Liver (tissue), 8 donors: ENCODE measurements at regions not wholly inside any gene's neighbourhood (a gene's known extent, or its start where the extent isn't known, plus 50 kb on each side); places are given as distances from the start of the nearest gene placed in this dataset.

Experiments used
- DNase-seq: peaks from one replicate; pipeline ENCODE4 v3.0.0-alpha.2; 2017; ENCODE audit warnings: low spot score
- H3K27ac ChIP-seq, 2 donors: one replicate each; pipeline ENCODE4 v1.7.0; 2013; ENCODE audit warnings: inconsistent platforms in 2 of 2, low read length in 2 of 2, control low read depth in 1 of 2, low read depth in 1 of 2, mild to moderate bottlenecking in 1 of 2
- H3K27me3 ChIP-seq, 4 donors: one replicate each; pipeline versions ENCODE4 v1.6.1 to v1.7.0; 2013; ENCODE audit warnings: low read length in 3 of 4, inconsistent platforms in 1 of 4, mild to moderate bottlenecking in 1 of 4, moderate library complexity in 1 of 4; ENCODE audit not compliant: control insufficient read depth in 4 of 4, insufficient read depth in 4 of 4
- H3K36me3 ChIP-seq, 4 donors: one replicate each; pipeline versions ENCODE4 v1.6.1 to v1.7.0; 2013; ENCODE audit warnings: low read length in 3 of 4, mild to moderate bottlenecking in 3 of 4, low read depth in 1 of 4, moderate library complexity in 1 of 4; ENCODE audit not compliant: control insufficient read depth in 4 of 4, insufficient read depth in 3 of 4
- H3K4me1 ChIP-seq, 4 donors: one replicate each; pipeline versions ENCODE4 v1.6.1 to v1.7.0; 2013; ENCODE audit warnings: low read length in 3 of 4, mild to moderate bottlenecking in 3 of 4, moderate library complexity in 1 of 4; ENCODE audit not compliant: control insufficient read depth in 4 of 4, insufficient read depth in 4 of 4
- H3K4me3 ChIP-seq, 3 donors: one replicate each; pipeline versions ENCODE4 v1.6.1 to v1.7.0; 2013; ENCODE audit warnings: low read length in 3 of 3, control low read depth in 1 of 3, low read depth in 1 of 3, mild to moderate bottlenecking in 1 of 3
- H3K9ac ChIP-seq, 2 donors: one replicate each; pipeline ENCODE4 v1.7.0; 2013; ENCODE audit warnings: low read length in 2 of 2, mild to moderate bottlenecking in 2 of 2, moderate library complexity in 2 of 2, control low read depth in 1 of 2, low read depth in 1 of 2
- H3K9me3 ChIP-seq, 4 donors: one replicate each; pipeline versions ENCODE4 v1.6.1 to v1.7.0; 2013; ENCODE audit warnings: low read length in 3 of 4; ENCODE audit not compliant: control insufficient read depth in 4 of 4
- ATF3 ChIP-seq: IDR thresholded peaks from 2 replicates; pipeline ENCODE4 v1.6.1; 2016; ENCODE audit warnings: antibody characterized with exemption
- EGR1 ChIP-seq, 2 donors: IDR thresholded peaks; 2 replicates each; pipeline ENCODE4 v1.6.1; 2016 to 2018; ENCODE audit warnings: antibody characterized with exemption in 2 of 2, low read depth in 2 of 2
- FOXA1 ChIP-seq: IDR thresholded peaks from 2 replicates; pipeline ENCODE4 v1.6.1; 2016; ENCODE audit warnings: antibody characterized with exemption
- FOXA2 ChIP-seq: IDR thresholded peaks from 2 replicates; pipeline ENCODE4 v1.6.1; 2016; ENCODE audit warnings: antibody characterized with exemption
- GABPA ChIP-seq, 2 donors: IDR thresholded peaks in 1 of 2; conservative IDR thresholded peaks in 1 of 2; 2 replicates each; pipeline ENCODE4 v1.6.1; 2016; ENCODE audit warnings: antibody characterized with exemption in 2 of 2, mild to moderate bottlenecking in 1 of 2, moderate library complexity in 1 of 2
- JUND ChIP-seq, 2 donors: IDR thresholded peaks; 2 replicates each; pipeline ENCODE4 v1.6.1; 2016; ENCODE audit warnings: antibody characterized with exemption in 2 of 2
- NR2F2 ChIP-seq: IDR thresholded peaks from 2 replicates; pipeline ENCODE4 v1.6.1; 2016; ENCODE audit warnings: antibody characterized with exemption
- RAD21 ChIP-seq, 2 donors: IDR thresholded peaks; 2 replicates each; pipeline ENCODE4 v1.6.1; 2016; ENCODE audit warnings: antibody characterized with exemption in 2 of 2, mild to moderate bottlenecking in 2 of 2
- REST ChIP-seq: IDR thresholded peaks from 2 replicates; pipeline ENCODE4 v1.6.1; 2016; ENCODE audit warnings: antibody characterized with exemption, mild to moderate bottlenecking
- RXRA ChIP-seq, 2 donors: IDR thresholded peaks; 2 replicates each; pipeline ENCODE4 v1.6.1; 2017 to 2018; ENCODE audit warnings: antibody characterized with exemption in 2 of 2, mild to moderate bottlenecking in 1 of 2
- TAF1 ChIP-seq: conservative IDR thresholded peaks from 2 replicates; pipeline ENCODE4 v1.6.1; 2016; ENCODE audit warnings: antibody characterized with exemption, mild to moderate bottlenecking
- YY1 ChIP-seq: IDR thresholded peaks from 2 replicates; pipeline ENCODE4 v1.6.1; 2016; ENCODE audit warnings: antibody characterized with exemption, mild to moderate bottlenecking
- ZBTB33 ChIP-seq: IDR thresholded peaks from 2 replicates; pipeline ENCODE4 v1.6.1; 2016; ENCODE audit warnings: antibody characterized with exemption
- WGBS: extraction: QIAGEN DNeasy Blood & Tissue Kit; methylation state at CpG from one replicate; pipeline ENCODE4 v1.1.7; 2013; 5-methylcytosine and 5-hydroxymethylcytosine counted together
- TF ChIP-seq, protein P1 (sequence below): IDR thresholded peaks from 2 replicates; pipeline ENCODE4 v1.6.1; 2016; ENCODE audit warnings: antibody characterized with exemption
- TF ChIP-seq, protein P2 (sequence below): fragments of 150-350 bp; IDR thresholded peaks from 2 replicates; pipeline ENCODE4 v1.5.1; 2017; ENCODE audit warnings: improper control_type of control experiment, low read depth, low read length; ENCODE audit not compliant: missing input control
- donor health status: healthy.
- donor health status: healthy.
- donor health status: healthy.
- donor health status: healthy.
- donor health status: healthy.

- H3K9ac ChIP-seq: no peak overlapping the region
- H3K9me3 ChIP-seq: no peaks in the 10 kb centered on the region
- H3K4me1 ChIP-seq: no peaks in the 10 kb centered on the region
- H3K4me3 ChIP-seq: no peak overlapping the region
- H3K27ac ChIP-seq: no peak overlapping the region
- H3K27me3 ChIP-seq: no peaks in the 10 kb centered on the region
- 75% methylated on average over 4 of the region's 4 CpGs for WGBS
- no peak for DNase-seq
- TF ChIP-seq, protein P1, sequence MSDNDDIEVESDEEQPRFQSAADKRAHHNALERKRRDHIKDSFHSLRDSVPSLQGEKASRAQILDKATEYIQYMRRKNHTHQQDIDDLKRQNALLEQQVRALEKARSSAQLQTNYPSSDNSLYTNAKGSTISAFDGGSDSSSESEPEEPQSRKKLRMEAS: no peak
- TF ChIP-seq TAF1 (no peak), JUND (IDR thresholded peaks at IDR 0.05) (no peak)
- no peaks in the 10 kb centered on the region for H3K36me3 ChIP-seq
Measured at GRCh38 chrX:69362856-69363255, 141.3 kb upstream of the NALF2 start.

DNA sequence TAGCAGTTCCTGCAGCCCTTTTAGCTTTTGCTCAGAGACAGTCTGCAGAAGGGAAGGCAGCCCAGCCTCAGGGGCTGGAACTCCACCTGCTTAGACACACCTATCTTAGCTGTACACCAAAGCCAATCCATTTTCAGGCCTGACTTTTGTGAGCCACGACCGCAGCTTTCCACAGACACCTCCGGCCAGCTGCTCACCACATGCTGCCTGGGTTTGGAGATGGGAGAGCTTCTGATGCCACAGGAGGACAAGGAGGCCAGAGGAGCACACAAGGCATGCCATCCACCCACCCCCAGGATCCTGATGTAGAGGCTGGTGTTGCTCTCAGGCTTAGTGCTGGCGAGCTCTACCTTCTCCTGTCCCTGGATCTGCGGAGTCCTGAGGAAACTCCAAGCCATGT lies 141.8 kb upstream of the NALF2 start:
- H3K27me3 ChIP-seq: peaks cover 0 to 2% (median 0%) of the 10 kb centered on the region in 4 donors
- H3K9me3 ChIP-seq: no peaks in the 10 kb centered on the region
- H3K9ac ChIP-seq: no peak overlapping the region
- 94% methylated on average over 5 of the region's 5 CpGs for WGBS
- H3K4me1 ChIP-seq: no peaks in the 10 kb centered on the region
- DNase-seq: no peak
- H3K36me3 ChIP-seq: no peaks in the 10 kb centered on the region
- H3K4me3 ChIP-seq: no peak overlapping the region
- H3K27ac ChIP-seq: no peak overlapping the region
- no peak for TF ChIP-seq RAD21 (IDR thresholded peaks at IDR 0.05)
- TF ChIP-seq FOXA1: no peak
- no peak for TF ChIP-seq NR2F2
- TF ChIP-seq, protein P1: no peak
- TF ChIP-seq RXRA (IDR thresholded peaks at IDR 0.05): no peak
- TF ChIP-seq EGR1 (IDR thresholded peaks at IDR 0.05; ENCODE audit: low read depth in 2 of 2): no peak
- TF ChIP-seq YY1: no peak
- TF ChIP-seq ATF3: no peak
- TF ChIP-seq, protein P2, sequence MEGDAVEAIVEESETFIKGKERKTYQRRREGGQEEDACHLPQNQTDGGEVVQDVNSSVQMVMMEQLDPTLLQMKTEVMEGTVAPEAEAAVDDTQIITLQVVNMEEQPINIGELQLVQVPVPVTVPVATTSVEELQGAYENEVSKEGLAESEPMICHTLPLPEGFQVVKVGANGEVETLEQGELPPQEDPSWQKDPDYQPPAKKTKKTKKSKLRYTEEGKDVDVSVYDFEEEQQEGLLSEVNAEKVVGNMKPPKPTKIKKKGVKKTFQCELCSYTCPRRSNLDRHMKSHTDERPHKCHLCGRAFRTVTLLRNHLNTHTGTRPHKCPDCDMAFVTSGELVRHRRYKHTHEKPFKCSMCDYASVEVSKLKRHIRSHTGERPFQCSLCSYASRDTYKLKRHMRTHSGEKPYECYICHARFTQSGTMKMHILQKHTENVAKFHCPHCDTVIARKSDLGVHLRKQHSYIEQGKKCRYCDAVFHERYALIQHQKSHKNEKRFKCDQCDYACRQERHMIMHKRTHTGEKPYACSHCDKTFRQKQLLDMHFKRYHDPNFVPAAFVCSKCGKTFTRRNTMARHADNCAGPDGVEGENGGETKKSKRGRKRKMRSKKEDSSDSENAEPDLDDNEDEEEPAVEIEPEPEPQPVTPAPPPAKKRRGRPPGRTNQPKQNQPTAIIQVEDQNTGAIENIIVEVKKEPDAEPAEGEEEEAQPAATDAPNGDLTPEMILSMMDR: no peak
- TF ChIP-seq TAF1: no peak

DNA sequence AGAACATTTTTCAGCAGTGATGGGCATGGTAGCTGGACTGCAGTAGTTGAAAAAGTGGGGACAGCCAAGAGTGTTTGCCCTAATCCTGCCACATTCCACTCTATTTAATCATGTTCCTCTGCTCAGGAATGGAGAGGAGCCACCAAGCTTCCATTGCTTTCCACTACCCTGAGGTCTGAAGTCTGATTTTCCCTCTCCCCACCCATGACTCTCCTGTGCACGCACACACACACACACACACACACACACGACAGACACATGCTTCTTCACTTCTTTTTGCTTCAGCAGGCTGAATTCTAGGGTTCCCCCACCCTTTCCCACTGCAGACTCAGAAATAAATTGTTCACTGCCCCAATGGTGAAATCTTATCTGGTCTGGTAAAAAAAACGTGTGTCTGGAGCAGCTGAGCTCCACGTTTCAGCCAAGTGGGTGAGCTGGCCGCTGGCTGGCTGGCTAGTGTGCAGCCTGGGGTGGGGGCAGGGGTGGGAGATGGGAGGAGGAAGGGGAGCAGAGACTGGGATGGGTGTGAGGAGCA lies 142.7 kb upstream of the NALF2 start:
- TF ChIP-seq TAF1: no peak
- no peaks in the 10 kb centered on the region for H3K4me1 ChIP-seq
- no peak overlapping the region for H3K9ac ChIP-seq
- H3K27me3 ChIP-seq: peaks cover 0 to 3% (median 0%) of the 10 kb centered on the region in 4 donors
- H3K9me3 ChIP-seq: no peaks in the 10 kb centered on the region
- no peaks in the 10 kb centered on the region for H3K36me3 ChIP-seq
- no peak for DNase-seq
- 38% methylated on average over 5 of the region's 5 CpGs for WGBS
- no peak overlapping the region for H3K4me3 ChIP-seq
- H3K27ac ChIP-seq: no peak overlapping the region

- WGBS: 89% methylated on average over 2 of the region's 2 CpGs
- Histone ChIP-seq H3K4me3 (no peak overlapping the region), H3K9me3 (no peaks in the 10 kb centered on the region), H3K27ac (no peak overlapping the region), H3K4me1 (no peaks in the 10 kb centered on the region), H3K27me3 (peaks cover 0 to 3% (median 0%) of the 10 kb centered on the region in 4 donors), H3K36me3 (no peaks in the 10 kb centered on the region), H3K9ac (no peak overlapping the region)
- DNase-seq: no peak
- TF ChIP-seq, protein P1: no peak
- TF ChIP-seq FOXA2 (no peak), ZBTB33 (no peak), RAD21 (IDR thresholded peaks at IDR 0.05) (no peak), EGR1 (IDR thresholded peaks at IDR 0.05; ENCODE audit: low read depth in 2 of 2) (no peak), TAF1 (no peak), REST (no peak), GABPA (IDR thresholded peaks at IDR 0.05 in 1 of 2, conservative IDR thresholded peaks at IDR 0.05 in 1 of 2) (no peak), RXRA (IDR thresholded peaks at IDR 0.05) (no peak)
Measured at GRCh38 chrX:69357317-69357716, 146.8 kb upstream of the NALF2 start.
